Neuron (in vitro differentiated cells): ENCODE measurements at regions not wholly inside any gene's neighbourhood (a gene's known extent, or its start where the extent isn't known, plus 50 kb on each side); places are given as distances from the start of the nearest gene placed in this dataset.
"Not testable (repeated sequence)": the region's sequence is repeated elsewhere in the genome, so short reads cannot be mapped to it uniquely, and the experiment has no call there.

Experiments
- H2AFZ ChIP-seq: one replicate; pipeline ENCODE4 v1.6.1; 2013; ENCODE audit warnings: low read depth, mild to moderate bottlenecking, inconsistent platforms, low read length, moderate library complexity
- H3K27me3 ChIP-seq: one replicate; pipeline ENCODE4 v1.6.1; 2013; ENCODE audit warnings: low read length; ENCODE audit not compliant: insufficient read depth
- H3K36me3 ChIP-seq: one replicate; pipeline ENCODE4 v1.6.1; 2013; ENCODE audit warnings: low read length; ENCODE audit not compliant: insufficient read depth
- H3K4me1 ChIP-seq: one replicate; pipeline ENCODE4 v1.6.1; 2013; ENCODE audit warnings: low read length; ENCODE audit not compliant: insufficient read depth
- H3K4me3 ChIP-seq: 2 replicates; pipeline ENCODE4 v1.5.1; 2013; ENCODE audit warnings: mild to moderate bottlenecking, low read length, moderate library complexity
- H3K9me3 ChIP-seq: one replicate; pipeline ENCODE4 v1.6.1; 2013; ENCODE audit warnings: low read length

DNA sequence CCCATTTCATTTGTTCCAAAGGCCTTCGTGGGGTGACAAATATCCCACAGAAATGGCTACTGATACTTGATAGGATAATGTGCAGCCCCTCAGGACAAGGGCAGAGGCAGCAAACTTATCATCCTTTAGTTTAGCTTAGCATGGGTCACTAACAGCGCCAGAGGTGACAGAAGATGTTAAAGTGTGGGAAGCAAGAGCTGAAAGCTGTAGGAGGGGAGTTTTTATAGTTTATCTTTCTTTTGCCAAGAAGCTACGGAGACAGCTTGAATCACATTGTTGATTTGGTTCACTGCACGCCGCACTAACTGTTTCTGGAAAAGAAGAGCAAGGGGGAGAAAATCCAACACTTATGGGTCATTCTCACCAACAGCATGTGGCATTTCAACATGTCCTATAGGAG is 773.9 kb upstream of the MMS22L start:
- Histone ChIP-seq H3K9me3 (no peaks in the 10 kb centered on the region), H3K4me1 (peaks cover 23% of the 10 kb centered on the region), H2AFZ (peak overlapping the region; percentile 57), H3K4me3 (peak overlapping the region; percentile 46), H3K36me3 (no peaks in the 10 kb centered on the region), H3K27me3 (no peaks in the 10 kb centered on the region)

DNA sequence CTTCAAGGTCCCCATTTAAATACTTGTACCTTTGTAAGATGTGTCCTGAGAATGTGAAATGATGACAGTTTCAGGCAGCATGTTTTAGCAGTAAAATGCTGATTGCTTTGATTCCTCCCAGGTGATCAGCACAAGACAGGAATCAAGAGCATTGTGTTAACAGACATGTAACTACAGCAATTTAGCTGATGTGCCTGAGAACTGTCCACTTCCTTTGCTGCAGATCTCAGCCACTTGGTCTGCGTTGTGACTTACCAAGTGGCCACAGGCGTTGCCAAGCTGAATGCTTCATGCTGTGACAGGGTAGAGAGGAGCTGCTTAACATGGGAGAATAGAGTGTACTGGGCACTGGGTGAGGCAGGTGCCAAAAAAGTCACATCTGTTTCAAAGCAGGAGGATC is 767.0 kb upstream of the POU3F2 start:
- Histone ChIP-seq H3K9me3 (peaks cover 4% of the 10 kb centered on the region), H2AFZ (no peak overlapping the region), H3K4me1 (no peaks in the 10 kb centered on the region), H3K27me3 (no peaks in the 10 kb centered on the region), H3K4me3 (no peak overlapping the region), H3K36me3 (no peaks in the 10 kb centered on the region)

DNA sequence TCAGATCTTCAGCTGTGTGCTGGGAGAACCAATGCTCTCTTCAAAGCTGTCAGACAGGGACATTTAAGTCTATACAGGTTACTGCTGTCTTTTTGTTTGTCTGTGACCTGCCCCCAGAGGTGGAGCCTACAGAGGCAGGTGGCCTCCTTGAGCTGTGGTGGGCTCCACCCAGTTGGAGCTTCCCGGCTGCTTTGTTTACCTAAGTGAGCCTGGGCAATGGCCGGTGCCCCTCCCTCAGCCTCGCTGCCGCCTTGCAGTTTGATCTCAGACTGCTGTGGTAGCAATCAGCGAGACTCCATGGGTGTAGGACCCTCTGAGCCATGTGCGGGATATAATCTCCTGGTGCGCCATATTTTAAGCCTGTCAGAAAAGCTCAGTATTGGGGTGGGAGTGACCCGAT is 745.8 kb upstream of the POU3F2 start:
- H3K4me3 ChIP-seq, H3K9me3 ChIP-seq, H3K36me3 ChIP-seq, H3K4me1 ChIP-seq, H3K27me3 ChIP-seq, H2AFZ ChIP-seq: not testable (repeated sequence)

DNA sequence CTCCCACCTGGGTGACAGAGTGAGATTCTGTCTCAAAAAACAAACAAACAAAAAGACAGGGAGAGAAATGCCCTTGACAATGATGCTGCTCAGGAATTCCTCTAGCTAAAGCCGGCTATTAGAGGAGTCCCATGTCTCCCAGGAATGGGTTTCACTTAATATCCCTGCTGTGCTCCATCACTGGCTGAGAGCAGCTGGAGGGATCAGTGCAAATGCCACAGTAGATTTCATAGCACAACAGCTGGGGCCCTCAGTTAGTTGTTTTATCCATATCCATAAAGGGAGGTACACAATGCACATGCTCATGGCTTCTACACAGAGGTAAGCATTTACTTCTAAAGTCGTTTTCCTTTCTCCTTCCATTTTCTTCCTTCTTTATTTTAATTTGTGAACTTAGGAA is 742.0 kb upstream of the POU3F2 start:
- Histone ChIP-seq H3K4me3 (no peak overlapping the region), H3K27me3 (no peaks in the 10 kb centered on the region), H3K36me3 (no peaks in the 10 kb centered on the region), H3K4me1 (no peaks in the 10 kb centered on the region), H3K9me3 (no peaks in the 10 kb centered on the region), H2AFZ (no peak overlapping the region)

DNA sequence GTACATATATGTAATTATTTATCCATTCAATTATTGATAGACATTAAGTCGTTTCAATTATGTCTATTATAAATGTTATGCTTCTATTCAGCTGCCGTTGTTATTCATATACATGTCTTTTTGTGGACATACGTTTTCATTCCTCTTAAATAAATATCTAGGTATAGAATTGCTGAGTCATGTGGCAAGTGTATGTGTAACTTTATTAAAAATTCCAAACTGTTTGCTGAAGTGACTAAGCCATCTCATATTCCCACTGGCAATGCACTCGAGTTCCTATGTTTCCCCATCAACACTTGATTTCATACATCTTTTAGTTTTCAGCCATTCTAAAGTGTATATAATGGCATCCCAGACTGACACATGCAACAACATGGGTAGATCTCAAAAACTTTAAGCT is 739.7 kb upstream of the POU3F2 start:
- Histone ChIP-seq H2AFZ (no peak overlapping the region), H3K36me3 (no peaks in the 10 kb centered on the region), H3K4me3 (no peak overlapping the region), H3K27me3 (no peaks in the 10 kb centered on the region), H3K9me3 (no peaks in the 10 kb centered on the region), H3K4me1 (no peaks in the 10 kb centered on the region)

DNA sequence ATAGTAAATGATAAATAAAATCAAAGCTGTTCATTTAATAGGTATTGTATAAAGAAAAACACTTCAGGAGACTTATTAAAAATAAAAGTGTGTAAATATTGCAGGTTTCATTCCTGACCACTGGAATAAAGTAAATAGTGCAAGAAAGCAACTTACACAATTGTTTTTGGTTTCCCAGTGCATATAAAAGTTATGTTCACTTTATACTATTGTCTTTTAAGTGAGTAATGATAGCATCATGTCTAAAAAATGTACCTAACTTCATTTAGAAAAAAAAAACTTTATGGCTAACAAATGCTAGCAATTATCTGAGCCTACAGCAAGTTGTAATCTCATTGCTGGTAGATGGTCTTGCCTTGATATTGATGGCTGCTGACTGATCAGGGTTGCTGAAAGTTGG is 726.6 kb upstream of the POU3F2 start:
- Histone ChIP-seq H3K4me1 (peaks cover 5% of the 10 kb centered on the region), H3K36me3 (no peaks in the 10 kb centered on the region), H3K9me3 (peaks cover 3% of the 10 kb centered on the region), H3K4me3 (no peak overlapping the region), H2AFZ (no peak overlapping the region), H3K27me3 (no peaks in the 10 kb centered on the region)

DNA sequence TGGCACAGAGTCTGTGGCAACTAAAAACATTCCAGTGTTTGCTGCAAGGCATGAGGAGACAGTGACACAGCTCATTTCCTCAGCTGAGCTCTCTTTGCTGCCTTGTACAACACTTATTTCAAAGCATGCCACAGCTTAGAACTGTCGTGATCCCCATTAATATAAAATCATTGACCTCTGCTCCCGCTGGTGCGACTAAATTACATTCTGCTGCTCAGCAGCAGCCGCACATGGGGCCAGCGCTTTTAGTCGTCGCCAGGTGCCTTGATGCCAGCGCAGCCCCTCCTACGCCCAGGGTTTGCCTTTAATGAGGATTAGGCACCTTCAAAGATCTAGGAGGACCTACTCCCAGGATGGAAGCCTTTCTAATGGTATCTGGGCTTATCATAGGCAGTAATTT is 717.9 kb upstream of the POU3F2 start:
- H3K4me3 ChIP-seq = no peak overlapping the region
- H3K36me3 ChIP-seq = no peaks in the 10 kb centered on the region
- no peaks in the 10 kb centered on the region for H3K9me3 ChIP-seq
- H2AFZ ChIP-seq = no peak overlapping the region
- peaks cover 43% of the 10 kb centered on the region for H3K4me1 ChIP-seq
- H3K27me3 ChIP-seq = no peaks in the 10 kb centered on the region

DNA sequence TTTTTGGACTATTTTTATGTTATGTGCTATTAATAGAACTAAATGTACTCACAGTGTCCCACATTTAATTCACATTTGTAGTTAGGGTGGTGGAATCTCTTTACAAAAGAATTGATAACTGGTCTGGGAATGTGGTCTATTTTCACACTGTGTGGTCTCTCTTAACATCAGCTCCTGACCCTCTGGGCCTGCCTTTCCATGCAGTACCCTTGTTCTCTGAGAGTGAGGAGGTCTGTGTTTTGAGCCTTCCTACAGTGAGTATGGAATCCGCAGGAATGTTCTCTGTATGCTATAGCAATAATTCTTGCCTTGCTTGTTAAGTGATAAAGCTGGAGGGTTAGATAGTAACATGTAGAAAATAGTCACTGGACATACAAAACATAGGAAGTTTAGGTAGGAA is 717.3 kb upstream of the POU3F2 start:
- no peaks in the 10 kb centered on the region for H3K36me3 ChIP-seq
- H3K4me1 ChIP-seq = peaks cover 43% of the 10 kb centered on the region
- H2AFZ ChIP-seq = no peak overlapping the region
- no peak overlapping the region for H3K4me3 ChIP-seq
- H3K9me3 ChIP-seq = no peaks in the 10 kb centered on the region
- H3K27me3 ChIP-seq = no peaks in the 10 kb centered on the region

DNA sequence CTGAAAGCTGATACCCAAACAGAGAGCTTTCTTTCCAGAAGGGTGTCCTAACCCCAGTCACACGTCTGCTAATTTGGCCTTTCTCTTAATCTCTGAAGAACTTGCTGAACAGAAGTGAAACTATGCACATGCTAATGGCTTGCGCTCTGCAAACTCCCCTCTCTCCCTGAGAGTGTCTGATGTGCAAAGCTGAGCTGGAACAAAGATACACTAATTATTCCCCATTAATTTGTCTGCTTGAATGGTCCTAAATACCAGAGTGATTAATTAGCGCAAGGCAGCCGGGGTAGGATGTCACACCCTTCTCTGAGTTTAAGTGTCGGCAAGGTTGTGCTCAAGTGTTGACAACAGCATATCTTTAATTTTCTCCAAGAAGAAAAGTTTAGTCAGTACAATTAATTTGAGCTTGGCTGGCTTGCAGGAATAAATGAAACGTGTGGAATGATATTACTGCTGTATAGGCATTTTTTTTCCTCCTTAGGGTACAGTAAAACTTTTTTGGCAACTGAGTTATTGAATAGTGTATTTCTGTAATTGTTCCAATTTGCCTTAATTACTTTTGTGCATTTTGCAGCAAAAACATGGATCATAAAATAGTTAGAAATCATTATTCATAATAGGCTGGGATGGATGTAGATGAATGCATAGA is 715.9 kb upstream of the POU3F2 start:
- H3K36me3 ChIP-seq = no peaks in the 10 kb centered on the region
- no peaks in the 10 kb centered on the region for H3K27me3 ChIP-seq
- H3K4me1 ChIP-seq = peaks cover 43% of the 10 kb centered on the region
- no peaks in the 10 kb centered on the region for H3K9me3 ChIP-seq
- H3K4me3 ChIP-seq = no peak overlapping the region
- H2AFZ ChIP-seq = no peak overlapping the region

DNA sequence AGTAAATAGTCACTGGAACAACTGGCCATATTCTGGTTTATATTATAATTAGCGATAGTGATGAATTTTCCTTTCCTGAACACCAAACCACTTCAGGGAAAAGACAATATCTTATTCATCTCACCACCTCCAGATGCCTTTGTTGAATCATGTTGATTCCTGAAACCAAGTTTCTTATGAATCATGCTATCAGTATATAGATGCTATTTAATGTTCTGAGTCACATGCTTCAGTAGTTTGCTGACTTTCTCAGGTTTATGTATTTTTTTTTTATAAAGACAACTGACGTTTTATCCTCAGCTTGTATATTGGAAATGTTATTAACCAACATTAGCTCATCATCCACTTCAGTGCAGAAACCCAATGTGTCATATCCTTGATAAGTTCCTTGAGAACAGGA is 710.2 kb upstream of the POU3F2 start:
- Histone ChIP-seq H3K27me3 (no peaks in the 10 kb centered on the region), H2AFZ (no peak overlapping the region), H3K4me3 (no peak overlapping the region), H3K36me3 (no peaks in the 10 kb centered on the region), H3K9me3 (no peaks in the 10 kb centered on the region), H3K4me1 (peaks cover 31% of the 10 kb centered on the region)

DNA sequence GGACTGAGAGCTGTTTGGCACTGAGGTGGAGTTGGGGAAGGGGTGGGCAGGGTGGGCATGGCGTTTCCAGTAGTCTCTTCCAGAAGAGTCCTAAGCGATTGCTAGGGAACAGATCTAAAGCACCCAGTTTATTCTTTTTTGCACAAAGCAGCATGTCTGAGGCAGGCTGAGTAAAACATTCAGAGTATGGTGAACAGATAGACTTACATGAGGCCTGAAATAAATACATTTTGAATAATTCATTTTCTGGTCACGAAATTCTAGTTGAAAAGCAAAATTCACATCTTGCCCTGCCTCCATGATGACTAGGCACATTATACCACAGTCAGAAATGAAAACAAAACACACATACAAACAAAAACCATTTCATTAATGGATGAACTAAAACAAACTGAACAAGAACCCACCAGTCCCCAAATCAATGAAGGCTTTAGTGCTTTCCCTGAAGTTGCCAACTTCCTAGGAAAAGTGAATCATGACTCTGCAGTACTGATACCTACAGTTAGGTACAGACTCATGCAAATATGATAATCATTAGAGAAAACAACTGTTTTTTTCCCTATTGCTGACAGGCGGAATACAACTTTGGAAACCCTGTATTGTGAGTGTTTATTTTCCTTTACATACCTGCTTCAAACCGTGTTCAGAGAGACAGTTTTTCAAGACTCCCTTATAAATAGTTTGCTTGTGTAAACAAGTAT is 702.9 kb upstream of the POU3F2 start:
- no peaks in the 10 kb centered on the region for H3K36me3 ChIP-seq
- H2AFZ ChIP-seq = no peak overlapping the region
- H3K4me3 ChIP-seq = no peak overlapping the region
- H3K27me3 ChIP-seq = no peaks in the 10 kb centered on the region
- H3K4me1 ChIP-seq = peaks cover 24% of the 10 kb centered on the region
- no peaks in the 10 kb centered on the region for H3K9me3 ChIP-seq

DNA sequence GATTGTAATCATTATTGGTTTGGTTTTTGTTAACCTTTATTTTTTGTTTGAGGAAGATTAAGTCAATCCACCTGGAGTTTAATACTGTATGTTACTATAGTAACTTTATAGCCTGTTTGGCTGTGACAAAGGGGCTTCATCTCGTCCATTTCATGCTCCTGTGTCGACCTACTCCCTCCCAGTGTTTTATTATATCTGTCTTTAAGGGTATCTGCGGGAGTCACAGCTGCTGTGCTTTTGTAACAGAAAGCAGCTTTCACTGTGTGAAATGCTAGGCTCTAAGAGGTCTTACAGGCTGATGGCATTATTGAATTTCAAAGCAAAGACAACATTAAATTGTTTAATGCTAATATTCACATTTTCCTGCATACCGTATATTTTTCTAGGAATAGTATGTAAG is 698.0 kb upstream of the POU3F2 start:
- H3K4me1 ChIP-seq = peaks cover 35% of the 10 kb centered on the region

DNA sequence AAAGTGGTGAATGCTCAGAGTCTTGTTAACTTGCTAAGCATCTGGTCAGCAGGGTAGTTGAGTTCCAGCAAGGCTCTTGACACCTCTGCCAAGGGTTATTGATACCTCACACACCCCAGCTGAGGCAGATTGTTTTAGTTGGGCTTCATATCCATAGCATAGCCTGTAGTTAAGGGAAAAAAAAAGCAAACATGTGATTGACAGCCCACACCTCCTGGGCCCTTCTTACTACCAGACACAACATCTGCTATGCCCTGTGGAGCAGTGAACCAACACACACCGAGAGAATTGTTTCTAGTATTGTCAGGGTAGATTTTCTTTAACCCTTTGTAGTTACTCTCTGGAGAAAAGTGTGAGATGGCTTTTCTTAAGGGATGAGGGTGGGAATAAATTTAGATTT is 697.0 kb upstream of the POU3F2 start:
- H2AFZ ChIP-seq = no peak overlapping the region
- no peaks in the 10 kb centered on the region for H3K27me3 ChIP-seq
- peaks cover 3% of the 10 kb centered on the region for H3K9me3 ChIP-seq
- H3K4me1 ChIP-seq = peaks cover 30% of the 10 kb centered on the region
- no peak overlapping the region for H3K4me3 ChIP-seq
- no peaks in the 10 kb centered on the region for H3K36me3 ChIP-seq

More for the DNA sequence above, 698.0 kb upstream of the POU3F2 start:
- no peak overlapping the region for H2AFZ ChIP-seq
- no peak overlapping the region for H3K4me3 ChIP-seq
- H3K36me3 ChIP-seq = no peaks in the 10 kb centered on the region
- no peaks in the 10 kb centered on the region for H3K27me3 ChIP-seq
- no peaks in the 10 kb centered on the region for H3K9me3 ChIP-seq

DNA sequence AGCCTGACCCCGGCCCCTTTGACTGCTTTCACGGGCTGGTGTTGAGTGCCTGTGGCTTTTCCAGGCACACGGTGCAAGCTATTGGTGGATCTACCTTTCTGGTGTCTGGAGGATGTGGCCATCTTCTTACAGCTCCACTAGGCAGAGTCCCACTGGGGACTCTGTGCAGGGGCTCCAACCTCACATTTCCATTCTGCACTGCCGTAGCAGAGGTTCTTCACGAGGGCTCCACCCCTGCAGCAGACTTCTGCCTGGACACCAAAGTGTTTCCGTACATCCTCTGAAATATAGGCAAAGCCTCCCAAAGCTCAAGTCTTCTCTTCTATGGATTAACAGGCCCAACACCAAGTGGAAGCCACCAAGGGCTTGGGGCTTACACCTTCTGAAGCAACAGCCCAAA is 691.5 kb upstream of the POU3F2 start:
- Histone ChIP-seq H3K9me3 (peaks cover 11% of the 10 kb centered on the region), H3K27me3 (no peaks in the 10 kb centered on the region), H3K4me1 (peaks cover 3% of the 10 kb centered on the region), H2AFZ (no peak overlapping the region), H3K36me3 (no peaks in the 10 kb centered on the region), H3K4me3 (no peak overlapping the region)
